Endothelial cell of umbilical vein (primary cell): ENCODE measurements at regions not wholly inside any gene's neighbourhood (a gene's known extent, or its start where the extent isn't known, plus 50 kb on each side); places are given as distances from the start of the nearest gene placed in this dataset.

Experiments used
- BruUV-seq: library from RNA; stranded (reverse); fragments of 400-500 nt; replicated peaks from 2 replicates; lab custom pipeline; 2021; lab: Mats Ljungman, UMichigan
- CTCF ChIA-PET: fragments of 300-600, 350-600 bp; sonication (Branson Sonifier 250); formaldehyde crosslinking; loops from one replicate; lab custom pipeline; 2021; ENCODE audit warnings: antibody characterized with exemption, inconsistent platforms; lab: Charles Lee
- POLR2A ChIA-PET: fragments of 300-600, 350-600 bp; sonication (Branson Sonifier 250); formaldehyde crosslinking; loops from one replicate; lab custom pipeline; 2021; ENCODE audit warnings: antibody characterized with exemption, inconsistent platforms; lab: Charles Lee
- DNase-seq: peaks from one replicate; pipeline ENCODE4 v3.0.0-alpha.2; 2011; ENCODE audit warnings: low read depth, low spot score
- FAIRE-seq: peaks from 2 replicates; lab custom pipeline; 2011; peaks lifted over from hg19 to GRCh38; lab: Jason Lieb, UNC
- H2AFZ ChIP-seq: 2 replicates; pipeline ENCODE4 v1.6.0; 2012; ENCODE audit warnings: low read depth, low read length, control low read depth, inconsistent platforms
- H3K27ac ChIP-seq: 2 replicates; pipeline ENCODE4 v1.5.1; 2011; ENCODE audit warnings: low read depth, mild to moderate bottlenecking, control low read depth, low read length, moderate library complexity; ENCODE audit not compliant: insufficient read depth
- H3K27me3 ChIP-seq, 2 experiments: 2 replicates each; pipeline versions ENCODE4 v1.6.0 to v1.6.1; 2011; ENCODE audit warnings: low read length in 2 of 2, mixed read lengths in 1 of 2; ENCODE audit not compliant: control insufficient read depth in 2 of 2, insufficient read depth in 2 of 2
- H3K36me3 ChIP-seq, 2 experiments: 2 replicates in 1 of 2; 3 replicates in 1 of 2; pipeline ENCODE4 v1.5.1; 2011; ENCODE audit warnings: low read length in 2 of 2, mild to moderate bottlenecking in 1 of 2, moderate library complexity in 1 of 2; ENCODE audit not compliant: control insufficient read depth in 2 of 2, insufficient read depth in 2 of 2; ENCODE audit errors: extremely low read depth in 1 of 2
- H3K4me1 ChIP-seq: 3 replicates; pipeline ENCODE4 v1.5.1; 2011; ENCODE audit warnings: mild to moderate bottlenecking, low read length; ENCODE audit not compliant: control insufficient read depth, insufficient read depth; ENCODE audit errors: extremely low read depth
- H3K4me2 ChIP-seq: 2 replicates; pipeline ENCODE4 v1.6.1; 2011; ENCODE audit warnings: low read length, control low read depth, mixed read lengths; ENCODE audit not compliant: insufficient read depth
- H3K4me3 ChIP-seq, 3 experiments: fragments of 200-600 bp in 1 of 3; sonication (generic), shearing (Covaris generic) in 1 of 3; replicated peaks in 1 of 3; 2 replicates each; pipeline ENCODE4 v1.5.1; 2011 to 2016; ENCODE audit warnings: control low read depth in 3 of 3, low read length in 3 of 3, mild to moderate bottlenecking in 2 of 3, inconsistent platforms in 1 of 3, low read depth in 1 of 3, moderate library complexity in 1 of 3; ENCODE audit not compliant: insufficient read depth in 1 of 3
- H3K79me2 ChIP-seq: 2 replicates; pipeline ENCODE4 v1.6.0; 2012; ENCODE audit warnings: low read length, inconsistent platforms; ENCODE audit not compliant: control insufficient read depth, insufficient read depth
- H3K9ac ChIP-seq: replicated peaks from 2 replicates; pipeline ENCODE3; 2011; ENCODE audit warnings: low read length, control low read depth; ENCODE audit not compliant: insufficient read depth; ENCODE audit errors: extremely low read depth
- H3K9me1 ChIP-seq: replicated peaks from 3 replicates; pipeline ENCODE4 v1.6.0; 2011; ENCODE audit warnings: mild to moderate bottlenecking, low read length; ENCODE audit not compliant: control insufficient read depth, insufficient read depth; ENCODE audit errors: extremely low read depth
- H3K9me3 ChIP-seq: replicated peaks from 2 replicates; pipeline ENCODE4 v1.5.1; 2012; ENCODE audit warnings: low read length, inconsistent platforms; ENCODE audit not compliant: control insufficient read depth, insufficient read depth
- H4K20me1 ChIP-seq: replicated peaks from 2 replicates; pipeline ENCODE3; 2011; ENCODE audit warnings: mild to moderate bottlenecking, low read length; ENCODE audit not compliant: control insufficient read depth, insufficient read depth; ENCODE audit errors: extremely low read depth
- CTCF ChIP-seq, 2 donors: IDR thresholded peaks; 1 replicate in 1 of 2; 2 replicates in 1 of 2; pipeline ENCODE4 v1.5.1; 2011; ENCODE audit warnings: low read length in 2 of 2, mild to moderate bottlenecking in 2 of 2, moderate library complexity in 2 of 2, control low read depth in 1 of 2, inconsistent platforms in 1 of 2, low read depth in 1 of 2; ENCODE audit not compliant: insufficient read depth in 1 of 2; ENCODE audit errors: extremely low read depth in 1 of 2
- EZH2 ChIP-seq: IDR thresholded peaks from 2 replicates; pipeline ENCODE4 v1.6.1; 2012; ENCODE audit warnings: borderline replicate concordance, low read depth, mild to moderate bottlenecking, moderate library complexity, low read length, inconsistent platforms; ENCODE audit not compliant: severe bottlenecking
- FOS ChIP-seq: IDR thresholded peaks from 2 replicates; pipeline ENCODE4 v1.6.1; 2011; ENCODE audit warnings: mild to moderate bottlenecking, low read length, moderate library complexity, borderline replicate concordance; ENCODE audit not compliant: insufficient read depth
- GATA2 ChIP-seq: IDR thresholded peaks from 2 replicates; pipeline ENCODE4 v1.7.0; 2011; ENCODE audit warnings: low read depth, mild to moderate bottlenecking, moderate library complexity, mixed read lengths, low read length; ENCODE audit not compliant: insufficient read length, insufficient read depth
- JUN ChIP-seq: IDR thresholded peaks from 2 replicates; pipeline ENCODE4 v1.6.1; 2011; ENCODE audit warnings: borderline replicate concordance, low read depth; ENCODE audit not compliant: insufficient read length, insufficient read depth
- MAX ChIP-seq: IDR thresholded peaks from 2 replicates; pipeline ENCODE4 v1.6.1; 2011; ENCODE audit not compliant: insufficient read depth, insufficient read length
- MYC ChIP-seq: IDR thresholded peaks from one replicate; pipeline ENCODE4 v1.6.1; 2011; ENCODE audit warnings: mild to moderate bottlenecking, low read depth, low read length
- POLR2A ChIP-seq: IDR thresholded peaks from 2 replicates; pipeline ENCODE4 v1.6.1; 2012; ENCODE audit warnings: low read depth, mild to moderate bottlenecking, control low read depth, low read length
- POLR2AphosphoS5 ChIP-seq: IDR thresholded peaks from 2 replicates; pipeline ENCODE4 v1.6.1; 2012; ENCODE audit warnings: low read depth, mild to moderate bottlenecking, control low read depth, low read length, moderate library complexity; ENCODE audit not compliant: insufficient read depth
- dilution Hi-C: fragments of 300-500 bp; cut with MboI; formaldehyde crosslinking; loops from one replicate; pipeline ENCODE4 v1.15.0; 2019; ENCODE audit warnings: low sequenced_read_pairs; ENCODE audit not compliant: extremely low pct_ligation_motif_present
- intact Hi-C: fragments of 100-400 bp; cut with micrococcal nuclease; formaldehyde crosslinking; loops from one replicate; pipeline ENCODE4 v1.10.0; 2022

GRCh38 chr15:93341164-93341563 is 252.2 kb upstream of the RGMA start:
- BruUV-seq: no TSS peak
- Histone ChIP-seq H3K9me3 (peaks cover 2% of the 10 kb centered on the region), H4K20me1 (no peaks in the 10 kb centered on the region), H3K9ac (no peak overlapping the region), H3K4me3 (no peak overlapping the region), H3K79me2 (no peaks in the 10 kb centered on the region), H3K36me3 (no peaks in the 10 kb centered on the region), H3K4me2 (no peak overlapping the region), H3K4me1 (no peaks in the 10 kb centered on the region), H3K9me1 (no peaks in the 10 kb centered on the region), H2AFZ (no peak overlapping the region), H3K27ac (no peak overlapping the region), H3K27me3 (no peaks in the 10 kb centered on the region)
- intact Hi-C loops (no loop called here), dilution Hi-C loops (no loop called here)
- TF ChIP-seq GATA2: no peak
- DNase-seq (no peak), FAIRE-seq (no peak)
- ChIA-PET CTCF (no interaction called here), POLR2A (no interaction called here)

DNA sequence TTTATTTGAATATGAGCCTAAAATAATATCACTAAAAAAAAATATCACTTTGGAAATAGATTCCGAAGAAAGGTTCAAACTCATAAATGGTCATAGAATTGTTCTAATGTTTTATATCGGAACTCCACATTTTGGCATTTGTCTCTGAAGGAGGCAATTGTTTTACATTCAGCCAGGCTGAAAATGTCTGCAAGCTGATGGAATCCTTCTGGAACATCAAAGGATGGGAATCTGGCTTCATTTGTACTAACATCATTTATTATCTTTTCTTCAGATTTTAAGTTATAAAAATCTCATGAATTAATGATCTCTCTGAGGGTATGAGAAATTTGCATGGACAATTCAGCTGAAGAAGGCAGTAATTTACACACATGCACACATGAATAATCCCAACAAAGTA is 251.4 kb upstream of the RGMA start:
- no peaks in the 10 kb centered on the region for H3K79me2 ChIP-seq
- H2AFZ ChIP-seq: no peak overlapping the region
- no peak for TF ChIP-seq JUN
- TF ChIP-seq MAX: no peak
- no peak for TF ChIP-seq MYC
- TF ChIP-seq POLR2A: no peak
- TF ChIP-seq POLR2AphosphoS5: no peak
- TF ChIP-seq EZH2: no peak
- TF ChIP-seq FOS: no peak
- TF ChIP-seq GATA2: no peak
- no peak for TF ChIP-seq CTCF (IDR thresholded peaks at IDR 0.05; ENCODE audit: extremely low read depth in 1 of 2, insufficient read depth in 1 of 2, low read depth in 1 of 2, low read length in 2 of 2)
- intact Hi-C loops (no loop called here), dilution Hi-C loops (no loop called here)
- ChIA-PET CTCF (no interaction called here), POLR2A (no interaction called here)
- H3K4me1 ChIP-seq: no peaks in the 10 kb centered on the region
- H3K4me3 ChIP-seq: no peak overlapping the region
- H4K20me1 ChIP-seq: no peaks in the 10 kb centered on the region
- H3K4me2 ChIP-seq: no peak overlapping the region
- no TSS peak for BruUV-seq
- no peaks in the 10 kb centered on the region for H3K9me1 ChIP-seq
- no peak overlapping the region for H3K27ac ChIP-seq
- DNase-seq (no peak), FAIRE-seq (no peak)
- H3K9ac ChIP-seq: no peak overlapping the region
- H3K27me3 ChIP-seq: no peaks in the 10 kb centered on the region
- no peaks in the 10 kb centered on the region for H3K36me3 ChIP-seq
- peaks cover 2% of the 10 kb centered on the region for H3K9me3 ChIP-seq
